ENCODE measurements at regions not wholly inside any gene's neighbourhood (a gene's known extent, or its start where the extent isn't known, plus 50 kb on each side); places are given as distances from the start of the nearest gene placed in this dataset.

GRCh38 chr5:53241572-53241971, 132.0 kb upstream of the MOCS2 start:
- no peak for TF ChIP-seq CTCF (conservative IDR thresholded peaks at IDR 0.05; ENCODE audit: low read length)
- TF ChIP-seq EZH2phosphoT487 (IDR thresholded peaks at IDR 0.05; ENCODE audit: borderline replicate concordance, low read depth, low read length): no peak

Measured in OCI-LY7 (cell line).